ENCODE measurements at regions not wholly inside any gene's neighbourhood (a gene's known extent, or its start where the extent isn't known, plus 50 kb on each side); places are given as distances from the start of the nearest gene placed in this dataset.

GRCh38 chr4:89369581-89369980, 62.0 kb upstream of the GPRIN3 start:
- TF ChIP-seq REST (IDR thresholded peaks at IDR 0.05; ENCODE audit: insufficient read depth in 1 of 2, low read depth in 2 of 2, low read length in 2 of 2) (no peak), POLR2AphosphoS5 (IDR thresholded peaks at IDR 0.05; ENCODE audit: low read depth, low read length) (no peak), TAF1 (IDR thresholded peaks at IDR 0.05; ENCODE audit: borderline replicate concordance, insufficient read depth, low read length) (no peak), FOXP2 (optimal IDR thresholded peaks at IDR 0.05; ENCODE audit: borderline replicate concordance, extremely low read depth, extremely low read length, insufficient read depth) (no peak), SIN3A (IDR thresholded peaks at IDR 0.05; ENCODE audit: borderline replicate concordance, insufficient read depth, low read length) (no peak)

- no peak for TF ChIP-seq FOXP2 (optimal IDR thresholded peaks at IDR 0.05; ENCODE audit: borderline replicate concordance, extremely low read depth, extremely low read length, insufficient read depth)
- TF ChIP-seq REST (IDR thresholded peaks at IDR 0.05; ENCODE audit: insufficient read depth in 1 of 2, low read depth in 2 of 2, low read length in 2 of 2): no peak
- no peak for TF ChIP-seq SIN3A (IDR thresholded peaks at IDR 0.05; ENCODE audit: borderline replicate concordance, insufficient read depth, low read length)
- TF ChIP-seq POLR2AphosphoS5 (IDR thresholded peaks at IDR 0.05; ENCODE audit: low read depth, low read length): no peak
- TF ChIP-seq TAF1 (IDR thresholded peaks at IDR 0.05; ENCODE audit: borderline replicate concordance, insufficient read depth, low read length): no peak
Measured at GRCh38 chr4:89368861-89369260, 61.3 kb upstream of the GPRIN3 start.

- TF ChIP-seq REST (IDR thresholded peaks at IDR 0.05; ENCODE audit: insufficient read depth in 1 of 2, low read depth in 2 of 2, low read length in 2 of 2) (no peak), POLR2AphosphoS5 (IDR thresholded peaks at IDR 0.05; ENCODE audit: low read depth, low read length) (no peak), TAF1 (IDR thresholded peaks at IDR 0.05; ENCODE audit: borderline replicate concordance, insufficient read depth, low read length) (no peak), SIN3A (IDR thresholded peaks at IDR 0.05; ENCODE audit: borderline replicate concordance, insufficient read depth, low read length) (no peak), FOXP2 (optimal IDR thresholded peaks at IDR 0.05; ENCODE audit: borderline replicate concordance, extremely low read depth, extremely low read length, insufficient read depth) (no peak)
Measured at GRCh38 chr4:89365776-89366175, 58.2 kb upstream of the GPRIN3 start.

- TF ChIP-seq FOXP2 (optimal IDR thresholded peaks at IDR 0.05; ENCODE audit: borderline replicate concordance, extremely low read depth, extremely low read length, insufficient read depth): no peak
- no peak for TF ChIP-seq POLR2AphosphoS5 (IDR thresholded peaks at IDR 0.05; ENCODE audit: low read depth, low read length)
- no peak for TF ChIP-seq TAF1 (IDR thresholded peaks at IDR 0.05; ENCODE audit: borderline replicate concordance, insufficient read depth, low read length)
- TF ChIP-seq REST (IDR thresholded peaks at IDR 0.05; ENCODE audit: insufficient read depth in 1 of 2, low read depth in 2 of 2, low read length in 2 of 2): no peak
Measured at GRCh38 chr4:89365375-89365774, 57.8 kb upstream of the GPRIN3 start.

- TF ChIP-seq FOXP2 (optimal IDR thresholded peaks at IDR 0.05; ENCODE audit: borderline replicate concordance, extremely low read depth, extremely low read length, insufficient read depth) (no peak), SIN3A (IDR thresholded peaks at IDR 0.05; ENCODE audit: borderline replicate concordance, insufficient read depth, low read length) (no peak), POLR2AphosphoS5 (IDR thresholded peaks at IDR 0.05; ENCODE audit: low read depth, low read length) (no peak), TAF1 (IDR thresholded peaks at IDR 0.05; ENCODE audit: borderline replicate concordance, insufficient read depth, low read length) (no peak), REST (IDR thresholded peaks at IDR 0.05; ENCODE audit: insufficient read depth in 1 of 2, low read depth in 2 of 2, low read length in 2 of 2) (no peak)
Measured at GRCh38 chr4:89364541-89364940, 56.9 kb upstream of the GPRIN3 start.
